Lower lobe of right lung (tissue), 2 donors: ENCODE measurements at regions not wholly inside any gene's neighbourhood (a gene's known extent, or its start where the extent isn't known, plus 50 kb on each side); places are given as distances from the start of the nearest gene placed in this dataset.

Experiments
- ATAC-seq, 2 donors: fragments of 200-7000 bp; cut with Tn5 transposase; one replicate each; pipeline ENCODE4 v1.9.1; 2020 to 2022; ENCODE audit warnings: mild to moderate bottlenecking in 2 of 2, moderate library complexity in 2 of 2
- DNase-seq: peaks from one replicate; pipeline ENCODE4 v3.0.0-alpha.2; 2020
- H3K27ac ChIP-seq: fragments of 200-600 bp; one replicate; pipeline ENCODE4 v1.8.0; 2022
- H3K27me3 ChIP-seq: fragments of 200-600 bp; one replicate; pipeline ENCODE4 v1.8.0; 2022; ENCODE audit warnings: low read depth
- H3K36me3 ChIP-seq: fragments of 200-600 bp; one replicate; pipeline ENCODE4 v1.8.0; 2022; ENCODE audit warnings: mild to moderate bottlenecking
- H3K4me1 ChIP-seq: fragments of 200-600 bp; one replicate; pipeline ENCODE4 v1.8.0; 2022
- H3K4me3 ChIP-seq: fragments of 200-600 bp; one replicate; pipeline ENCODE4 v1.8.0; 2022; ENCODE audit warnings: mild to moderate bottlenecking
- H3K9me3 ChIP-seq: fragments of 200-600 bp; one replicate; pipeline ENCODE4 v1.8.0; 2022
- intact Hi-C: fragments of 100-400 bp; cut with DNase I; formaldehyde crosslinking; loops from one replicate; pipeline ENCODE4 v1.11.0; 2022
- TF ChIP-seq, protein P1 (sequence below): fragments of 200-600 bp; IDR thresholded peaks from one replicate; pipeline ENCODE4 v1.8.0; 2022; ENCODE audit warnings: antibody characterized with exemption, mild to moderate bottlenecking
- donor health status: DM: no; HTN: yes; CAD: no; lungs with severe emphysema.

- ATAC-seq, result no peak
Measured at GRCh38 chr2:18398833-18399232, 161.6 kb downstream of the RDH14 start.

GRCh38 chr2:18396329-18397010 lies 164.0 kb downstream of the RDH14 start:
- TF ChIP-seq, protein P1, sequence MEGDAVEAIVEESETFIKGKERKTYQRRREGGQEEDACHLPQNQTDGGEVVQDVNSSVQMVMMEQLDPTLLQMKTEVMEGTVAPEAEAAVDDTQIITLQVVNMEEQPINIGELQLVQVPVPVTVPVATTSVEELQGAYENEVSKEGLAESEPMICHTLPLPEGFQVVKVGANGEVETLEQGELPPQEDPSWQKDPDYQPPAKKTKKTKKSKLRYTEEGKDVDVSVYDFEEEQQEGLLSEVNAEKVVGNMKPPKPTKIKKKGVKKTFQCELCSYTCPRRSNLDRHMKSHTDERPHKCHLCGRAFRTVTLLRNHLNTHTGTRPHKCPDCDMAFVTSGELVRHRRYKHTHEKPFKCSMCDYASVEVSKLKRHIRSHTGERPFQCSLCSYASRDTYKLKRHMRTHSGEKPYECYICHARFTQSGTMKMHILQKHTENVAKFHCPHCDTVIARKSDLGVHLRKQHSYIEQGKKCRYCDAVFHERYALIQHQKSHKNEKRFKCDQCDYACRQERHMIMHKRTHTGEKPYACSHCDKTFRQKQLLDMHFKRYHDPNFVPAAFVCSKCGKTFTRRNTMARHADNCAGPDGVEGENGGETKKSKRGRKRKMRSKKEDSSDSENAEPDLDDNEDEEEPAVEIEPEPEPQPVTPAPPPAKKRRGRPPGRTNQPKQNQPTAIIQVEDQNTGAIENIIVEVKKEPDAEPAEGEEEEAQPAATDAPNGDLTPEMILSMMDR, result no peak
- Histone ChIP-seq H3K27ac (no peak overlapping the region), H3K27me3 (no peaks in the 10 kb centered on the region), H3K4me3 (no peak overlapping the region), H3K36me3 (no peaks in the 10 kb centered on the region), H3K9me3 (no peaks in the 10 kb centered on the region), H3K4me1 (no peaks in the 10 kb centered on the region)
- ATAC-seq (no peak), DNase-seq (no peak)
- intact Hi-C loops, result no loop called here

More at GRCh38 chr2:18398833-18399232, 161.6 kb downstream of the RDH14 start:
- intact Hi-C loops, result no loop called here
- no peaks in the 10 kb centered on the region for H3K9me3 ChIP-seq
- no peaks in the 10 kb centered on the region for H3K27me3 ChIP-seq
- H3K4me3 ChIP-seq, result no peak overlapping the region
- no peak overlapping the region for H3K27ac ChIP-seq
- H3K4me1 ChIP-seq, result no peaks in the 10 kb centered on the region
- TF ChIP-seq, protein P1, result no peak
- H3K36me3 ChIP-seq, result no peaks in the 10 kb centered on the region
- DNase-seq, result no peak

- no peaks in the 10 kb centered on the region for H3K27me3 ChIP-seq
- H3K4me1 ChIP-seq, result no peaks in the 10 kb centered on the region
- H3K4me3 ChIP-seq, result no peak overlapping the region
- no peak overlapping the region for H3K27ac ChIP-seq
- no peaks in the 10 kb centered on the region for H3K36me3 ChIP-seq
- no peak for DNase-seq
- no peaks in the 10 kb centered on the region for H3K9me3 ChIP-seq
- ATAC-seq, result no peak
- intact Hi-C loops, result no loop called here
- TF ChIP-seq, protein P1, result no peak
Measured at GRCh38 chr2:18395555-18395954, 164.9 kb downstream of the RDH14 start.

DNA sequence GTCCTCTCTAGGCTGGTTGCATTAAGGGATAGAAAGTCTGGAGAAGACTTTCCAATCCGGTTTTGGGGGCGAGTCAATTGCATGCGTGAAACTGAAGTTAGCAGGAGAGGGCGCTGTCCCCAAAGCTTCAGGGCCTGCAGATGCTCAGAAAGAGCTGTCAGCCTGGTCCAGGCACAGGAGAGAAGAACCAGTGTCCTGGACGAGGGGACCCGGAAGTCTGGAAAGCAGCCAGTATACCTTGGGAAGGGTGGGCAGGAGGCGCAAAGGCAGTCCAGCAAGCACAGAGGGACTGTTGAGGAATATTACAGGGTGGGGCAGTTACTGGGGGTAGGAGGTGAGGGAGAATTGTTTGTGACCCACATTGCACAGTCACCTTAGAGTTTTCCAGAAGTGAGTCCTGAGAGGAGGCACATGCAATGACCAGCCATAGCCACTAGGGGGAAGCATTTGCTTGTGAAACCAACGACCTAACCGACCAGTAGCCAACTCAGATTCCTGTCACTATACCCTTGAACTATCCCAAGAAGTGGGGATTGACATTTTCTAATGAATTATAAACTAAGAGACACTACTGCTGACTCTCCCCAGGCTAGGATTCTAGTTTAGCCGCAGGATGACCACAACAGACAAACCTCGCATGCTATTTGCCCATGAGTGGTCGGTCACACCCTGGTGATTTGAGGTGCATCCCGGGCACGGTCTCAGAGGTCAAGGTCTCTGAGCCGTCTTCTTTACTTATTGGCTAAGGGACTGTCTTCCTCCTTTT lies 172.8 kb downstream of the RDH14 start:
- intact Hi-C loops, result no loop called here
- no peak overlapping the region for H3K27ac ChIP-seq
- no peaks in the 10 kb centered on the region for H3K9me3 ChIP-seq
- no peaks in the 10 kb centered on the region for H3K4me1 ChIP-seq
- TF ChIP-seq, protein P1, result peak; percentile 94
- no peak overlapping the region for H3K4me3 ChIP-seq
- no peaks in the 10 kb centered on the region for H3K36me3 ChIP-seq
- ATAC-seq, result peak; percentile 89 to 90
- DNase-seq, result peak; percentile 66
- H3K27me3 ChIP-seq, result no peaks in the 10 kb centered on the region

DNA sequence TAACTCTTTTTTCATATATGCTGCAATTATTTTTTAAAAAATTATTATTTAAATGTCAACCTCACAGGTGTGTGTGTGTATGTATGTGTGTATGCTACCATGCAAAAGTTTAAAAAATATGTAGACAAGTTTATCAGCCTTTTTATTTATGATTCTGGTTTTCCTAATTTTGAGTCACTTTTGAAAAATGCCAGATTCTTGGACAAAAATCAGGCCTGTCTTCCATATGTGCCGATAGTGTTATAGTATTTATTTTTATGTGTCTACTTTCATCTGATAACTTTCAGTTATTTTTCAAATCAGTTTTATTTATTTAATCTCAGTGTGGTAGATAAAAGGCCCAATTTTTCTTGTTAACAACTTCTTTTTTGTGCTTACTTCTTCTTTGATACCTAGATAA lies 176.2 kb downstream of the RDH14 start:
- intact Hi-C loops, result no loop called here
- no peaks in the 10 kb centered on the region for H3K4me1 ChIP-seq
- no peaks in the 10 kb centered on the region for H3K9me3 ChIP-seq
- no peaks in the 10 kb centered on the region for H3K27me3 ChIP-seq
- DNase-seq, result no peak
- H3K4me3 ChIP-seq, result no peak overlapping the region
- ATAC-seq, result no peak
- H3K27ac ChIP-seq, result no peak overlapping the region
- TF ChIP-seq, protein P1, result no peak
- no peaks in the 10 kb centered on the region for H3K36me3 ChIP-seq
